GM19452 (cell line): ENCODE measurements at regions not wholly inside any gene's neighbourhood (a gene's known extent, or its start where the extent isn't known, plus 50 kb on each side); places are given as distances from the start of the nearest gene placed in this dataset.

ENCODE experiments used
- ATAC-seq: cut with Tn5 transposase; IDR thresholded peaks from one replicate; pipeline ENCODE4 v1.9.1; 2021; ENCODE audit not compliant: unreplicated experiment

- no peak for ATAC-seq
These were observed 552.8 kb upstream of the CITED2 start for GRCh38 chr6:139927236-139927635.

- ATAC-seq, result no peak
These were observed 552.3 kb upstream of the CITED2 start for GRCh38 chr6:139926711-139927110.

GRCh38 chr6:139925894-139926641 is 551.6 kb upstream of the CITED2 start:
- no peak for ATAC-seq

GRCh38 chr6:139923964-139924475 is 549.6 kb upstream of the CITED2 start:
- no peak for ATAC-seq

- ATAC-seq, result no peak
These were observed 547.8 kb upstream of the CITED2 start for GRCh38 chr6:139922236-139922635.

GRCh38 chr6:139920776-139921100 is 546.3 kb upstream of the CITED2 start:
- no peak for ATAC-seq

GRCh38 chr6:139920027-139920775 is 545.8 kb upstream of the CITED2 start:
- no peak for ATAC-seq

- ATAC-seq, result no peak
These were observed 544.9 kb upstream of the CITED2 start for GRCh38 chr6:139919107-139920026.

GRCh38 chr6:139917951-139918630 is 543.6 kb upstream of the CITED2 start:
- ATAC-seq, result no peak

GRCh38 chr6:139914910-139915309 is 540.5 kb upstream of the CITED2 start:
- no peak for ATAC-seq

- ATAC-seq, result no peak
These were observed 538.4 kb upstream of the CITED2 start for GRCh38 chr6:139912735-139913400.

GRCh38 chr6:139909992-139910391 is 535.5 kb upstream of the CITED2 start:
- ATAC-seq, result no peak

GRCh38 chr6:139905404-139906052 is 531.1 kb upstream of the CITED2 start:
- no peak for ATAC-seq

GRCh38 chr6:139904568-139904967 is 530.1 kb upstream of the CITED2 start:
- ATAC-seq, result no peak

GRCh38 chr6:139904158-139904533 is 529.7 kb upstream of the CITED2 start:
- ATAC-seq, result peak; percentile 29

GRCh38 chr6:139903411-139904157 is 529.1 kb upstream of the CITED2 start:
- peak; percentile 97 for ATAC-seq

- no peak for ATAC-seq
These were observed 520.9 kb upstream of the CITED2 start for GRCh38 chr6:139895205-139895793.

GRCh38 chr6:139894271-139894670 is 519.8 kb upstream of the CITED2 start:
- no peak for ATAC-seq

GRCh38 chr6:139891471-139891870 is 517.0 kb upstream of the CITED2 start:
- ATAC-seq, result no peak
